NCI-H1436 (cell line): ENCODE measurements at regions not wholly inside any gene's neighbourhood (a gene's known extent, or its start where the extent isn't known, plus 50 kb on each side); places are given as distances from the start of the nearest gene placed in this dataset.

Experiments used
- DNase-seq: peaks from one replicate; lab custom pipeline; 2025; lab: John Stamatoyannopoulos, UW

DNA sequence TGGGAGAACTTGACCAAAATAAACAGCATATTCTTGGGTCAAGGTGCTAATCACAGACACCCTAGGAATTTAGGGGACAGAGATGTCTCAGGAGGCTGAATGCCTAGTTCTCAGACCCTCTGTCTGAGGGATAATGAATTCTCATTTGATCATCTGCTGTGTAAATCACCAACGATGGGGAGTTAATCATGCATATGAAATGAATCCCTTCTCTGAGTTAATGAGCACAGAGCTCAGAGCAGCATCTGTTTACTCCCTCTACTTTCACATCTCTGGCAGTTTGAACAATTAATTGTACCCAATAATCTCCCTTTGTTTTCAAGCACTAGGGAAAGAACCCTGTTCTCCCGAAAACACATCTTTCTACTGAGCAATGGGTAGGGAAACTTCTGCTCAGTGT, 129.4 kb upstream of the SRRM4 start:
- no peak for DNase-seq

DNA sequence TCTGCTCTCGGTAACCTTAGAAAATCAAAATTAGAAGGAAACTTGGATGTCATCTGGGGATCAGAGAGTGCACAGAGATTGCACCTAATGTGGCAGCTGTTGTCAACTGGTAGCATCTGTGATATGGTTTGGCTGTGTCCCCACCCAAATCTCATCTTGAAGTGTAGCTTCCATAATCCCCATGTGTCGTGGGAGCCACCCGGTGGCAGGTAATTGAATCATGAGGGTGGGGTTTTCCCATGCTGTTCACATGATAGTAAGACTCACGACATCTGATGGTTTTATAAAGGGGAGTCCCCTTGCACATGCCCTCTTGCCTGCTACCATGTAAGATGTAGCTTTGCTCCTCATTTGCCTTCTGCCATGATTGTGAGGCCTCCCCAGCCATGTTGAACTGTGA, 127.7 kb upstream of the SRRM4 start:
- no peak for DNase-seq

DNA sequence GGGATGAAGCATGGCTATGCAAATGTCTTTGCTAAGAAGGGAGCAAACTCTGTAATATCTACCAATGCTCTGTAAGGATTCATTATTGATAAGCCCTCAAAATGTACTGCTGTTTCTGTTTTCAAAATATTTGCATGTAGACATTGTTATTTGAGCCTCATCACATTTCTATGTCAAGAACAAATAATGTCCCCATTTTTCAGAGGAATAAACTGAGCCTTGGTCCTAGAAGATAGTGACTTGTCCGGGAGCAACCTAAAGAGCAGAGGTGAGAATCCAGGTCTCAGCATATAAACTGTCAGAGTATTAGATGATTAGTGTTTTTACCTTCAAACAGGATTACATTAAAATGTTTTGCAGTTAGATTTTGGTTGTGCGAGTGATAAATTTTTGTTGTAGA, 125.5 kb upstream of the SRRM4 start:
- DNase-seq = no peak

DNA sequence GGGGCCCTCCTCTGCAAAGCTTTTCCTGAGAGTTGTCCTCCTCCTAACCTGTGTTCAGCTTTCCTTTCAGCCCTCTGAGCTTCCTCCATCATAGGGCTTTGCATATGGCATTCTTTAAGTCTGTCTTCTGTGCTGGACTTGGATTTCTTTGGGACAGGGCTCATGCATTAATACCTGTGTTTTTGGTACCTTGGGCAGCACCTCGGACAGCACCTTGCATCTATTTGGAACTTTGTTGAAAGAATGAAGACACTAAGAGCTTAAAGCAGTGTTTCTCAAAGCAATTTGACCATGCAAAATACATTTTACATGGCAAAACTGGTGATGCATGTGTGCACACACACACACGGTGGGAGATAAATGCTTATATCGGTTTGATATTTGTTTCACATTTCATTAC, 115.0 kb upstream of the SRRM4 start:
- DNase-seq = no peak

DNA sequence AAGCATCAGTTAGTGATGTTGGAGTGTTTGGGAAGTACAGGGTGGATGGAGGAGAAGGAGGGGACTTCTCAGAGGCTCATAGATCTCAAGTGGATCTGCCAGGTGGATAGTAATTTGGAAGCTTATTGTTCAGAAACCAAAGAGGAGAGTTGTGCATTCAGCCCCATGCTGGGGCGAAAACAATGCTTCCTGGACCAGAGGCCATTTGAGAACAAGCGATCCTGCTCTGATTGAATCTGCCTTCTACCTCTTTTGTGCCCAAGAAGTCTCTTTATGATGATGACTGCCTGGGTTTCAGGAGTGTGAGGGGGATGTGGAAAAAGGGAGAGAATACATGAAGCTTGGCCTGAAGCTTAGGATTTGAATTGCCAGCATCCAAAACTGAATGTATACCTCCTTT, 110.8 kb upstream of the SRRM4 start:
- no peak for DNase-seq

DNA sequence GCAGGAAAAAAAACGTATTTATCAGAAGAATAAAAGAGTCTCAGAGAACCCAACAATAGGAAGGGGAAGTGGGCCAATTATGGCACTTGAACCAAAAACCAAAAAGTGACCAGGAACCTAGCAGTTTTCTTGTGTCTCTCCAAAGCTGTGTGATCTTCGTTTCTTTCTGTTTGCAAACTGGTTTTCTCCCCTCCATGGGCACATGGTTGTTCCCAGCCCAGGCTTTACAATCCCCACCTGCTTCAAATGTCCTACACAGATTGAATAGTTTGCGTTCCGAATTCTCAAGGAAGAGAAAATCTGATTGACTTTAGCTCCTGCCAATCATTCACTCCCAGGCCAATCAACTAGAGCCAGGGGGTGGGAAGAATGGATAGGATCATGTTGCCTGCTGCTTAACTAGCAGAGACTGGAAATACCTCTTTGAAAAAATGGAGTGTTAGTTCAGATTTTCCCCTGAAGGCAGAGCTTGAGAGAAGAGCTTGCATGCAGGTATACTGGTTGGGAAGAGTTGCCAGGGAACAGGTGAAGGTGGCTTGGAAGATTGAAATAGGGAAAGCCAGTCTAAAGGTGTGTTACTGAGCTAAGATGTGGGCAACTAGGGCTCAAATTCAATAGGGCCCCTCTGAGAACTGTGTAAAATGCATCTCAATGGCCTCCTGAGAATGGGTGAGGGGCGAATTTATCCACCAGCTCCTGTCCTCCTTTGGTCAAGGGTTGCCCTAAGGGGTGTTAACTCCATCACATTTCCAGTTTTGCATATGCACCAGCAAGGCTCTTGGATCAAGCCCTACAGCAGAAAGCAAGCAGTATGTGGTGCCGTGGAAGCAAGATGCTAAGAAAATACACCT, 106.4 kb upstream of the SRRM4 start:
- DNase-seq = no peak

DNA sequence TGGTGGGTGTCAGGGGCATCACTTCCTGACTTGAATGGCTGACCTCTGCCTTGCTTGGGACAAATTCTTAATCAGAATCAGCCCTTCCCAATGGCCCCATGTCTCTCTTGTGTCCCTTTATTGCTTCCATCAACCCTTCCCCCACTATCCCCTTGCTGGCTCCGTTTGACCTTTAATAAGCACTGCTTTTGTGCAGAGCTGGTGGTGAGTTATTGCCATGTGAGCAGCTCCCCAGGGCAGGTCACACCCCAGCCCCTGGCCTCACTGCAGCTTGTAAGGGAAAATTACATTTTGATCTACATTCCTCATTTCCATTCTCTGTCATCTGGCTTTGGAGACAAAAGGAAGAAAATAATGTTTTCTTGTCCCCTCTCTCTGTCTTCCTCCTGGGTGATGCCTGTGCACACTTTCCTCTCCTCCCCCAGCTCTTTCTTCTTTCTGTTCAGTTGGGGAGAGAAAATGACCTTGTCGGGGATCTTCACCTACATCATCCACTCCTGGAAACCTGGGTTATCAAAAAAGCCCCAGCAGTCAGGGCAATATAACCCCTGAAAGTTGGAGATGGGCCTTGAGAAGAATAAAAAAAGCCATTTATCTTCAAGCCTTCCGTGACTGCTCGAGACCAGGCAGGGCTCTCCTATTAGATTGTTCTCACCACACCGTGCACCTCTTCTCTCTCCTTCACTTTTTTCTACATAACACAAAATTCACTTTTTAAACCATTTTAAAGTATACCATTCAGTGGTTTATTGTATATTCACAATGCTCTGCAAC, 100.4 kb upstream of the SRRM4 start:
- DNase-seq = no peak

DNA sequence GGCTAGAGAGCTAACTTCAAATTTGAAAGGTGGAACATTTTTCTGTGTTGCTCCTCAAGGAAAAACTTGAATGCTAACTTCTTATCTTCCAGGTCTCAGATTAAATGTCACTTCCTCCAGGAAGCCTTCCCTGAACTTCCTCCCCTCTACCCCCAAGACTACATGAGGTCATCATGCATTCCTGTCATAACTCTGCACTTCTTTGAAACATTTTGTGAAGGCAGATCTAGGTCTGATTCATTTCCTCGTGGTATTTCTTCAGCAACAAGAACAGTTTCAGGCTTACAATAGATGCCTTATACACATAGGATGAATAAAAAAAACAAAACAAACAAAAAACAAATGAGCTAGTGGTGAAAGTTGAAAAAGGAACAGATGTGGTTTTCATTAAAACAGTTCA, 97.1 kb upstream of the SRRM4 start:
- DNase-seq = no peak

DNA sequence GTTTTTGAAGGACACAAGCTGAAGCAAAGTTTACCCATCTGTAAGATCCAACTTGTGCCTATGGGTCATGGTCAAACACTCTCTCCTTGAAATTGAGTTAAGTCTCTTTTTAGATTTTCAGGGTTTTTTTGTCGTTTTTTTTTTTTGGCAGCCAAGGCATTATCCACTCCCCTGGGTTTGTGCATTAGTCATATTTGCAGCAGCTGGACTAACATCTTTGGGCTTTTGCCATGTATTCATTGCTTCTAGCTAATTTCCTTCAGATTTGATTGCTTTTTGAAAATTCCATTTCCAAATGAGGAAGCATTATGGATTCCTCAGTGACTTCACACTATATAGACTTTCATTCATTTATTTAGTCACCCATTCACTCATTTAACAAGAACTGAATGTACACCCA, 80.3 kb upstream of the SRRM4 start:
- no peak for DNase-seq

DNA sequence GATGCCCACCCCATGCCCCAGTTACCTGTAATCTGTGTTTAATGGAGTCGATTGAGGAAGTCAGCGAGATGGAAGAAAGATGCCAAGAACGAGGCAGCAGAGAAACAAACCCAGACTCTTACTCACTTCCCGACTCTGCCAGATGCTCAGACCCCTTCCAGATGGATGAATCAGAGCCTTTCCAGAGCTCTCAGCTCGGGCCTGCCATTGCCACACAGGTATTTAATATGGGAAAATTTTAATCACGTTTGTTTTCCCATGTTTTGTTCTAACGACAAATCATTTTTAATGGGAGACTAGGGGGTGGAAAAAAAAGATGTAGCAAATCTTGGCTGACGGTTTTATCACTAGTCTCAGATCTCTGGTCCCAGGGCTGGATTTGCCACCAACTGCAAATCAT, 72.5 kb upstream of the SRRM4 start:
- DNase-seq = no peak

DNA sequence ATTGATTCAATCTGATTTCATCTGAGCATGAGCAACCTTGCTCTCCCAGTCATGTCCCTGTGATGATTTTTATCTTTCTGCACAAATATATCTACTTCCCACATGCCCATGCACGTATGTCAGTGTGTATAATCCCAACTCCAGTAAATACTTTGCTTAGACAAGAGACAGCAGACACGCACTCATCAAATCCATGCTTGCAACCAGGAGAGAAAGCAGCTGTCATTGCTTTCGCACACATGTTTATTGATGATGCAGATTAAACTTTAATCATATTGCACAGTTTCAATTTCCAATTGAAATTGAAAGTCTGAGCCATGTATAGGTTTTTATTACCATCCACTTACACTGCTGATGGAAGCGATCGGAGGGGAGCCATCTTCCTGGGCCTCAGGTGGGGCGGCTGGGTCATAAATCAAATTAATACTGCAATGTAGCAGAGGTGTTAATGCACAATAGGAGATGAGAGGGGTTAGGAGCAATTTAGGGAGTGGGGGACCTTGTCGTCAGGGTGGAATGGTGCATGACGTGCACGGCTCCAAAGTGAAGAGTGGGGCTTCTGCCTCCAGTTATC, 68.6 kb upstream of the SRRM4 start:
- DNase-seq = no peak

DNA sequence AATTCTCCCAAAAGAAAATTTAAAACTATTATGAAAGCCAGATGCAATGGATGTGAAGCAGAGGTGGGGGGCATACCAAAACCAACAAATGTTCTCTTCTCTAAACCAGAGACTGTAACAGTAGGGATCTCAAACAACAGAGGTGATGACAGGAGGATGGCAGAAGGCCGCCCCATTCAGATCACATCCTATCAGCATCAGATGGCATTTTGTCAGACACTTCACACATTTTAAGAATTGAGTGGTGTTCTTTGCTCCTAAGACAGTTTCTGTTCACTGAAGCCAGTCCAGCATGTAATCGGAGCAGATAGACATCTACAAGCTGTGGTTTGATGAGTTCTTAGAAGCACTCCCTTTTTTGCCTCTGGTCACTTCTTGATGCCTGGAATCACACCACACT, 59.6 kb upstream of the SRRM4 start:
- no peak for DNase-seq

DNA sequence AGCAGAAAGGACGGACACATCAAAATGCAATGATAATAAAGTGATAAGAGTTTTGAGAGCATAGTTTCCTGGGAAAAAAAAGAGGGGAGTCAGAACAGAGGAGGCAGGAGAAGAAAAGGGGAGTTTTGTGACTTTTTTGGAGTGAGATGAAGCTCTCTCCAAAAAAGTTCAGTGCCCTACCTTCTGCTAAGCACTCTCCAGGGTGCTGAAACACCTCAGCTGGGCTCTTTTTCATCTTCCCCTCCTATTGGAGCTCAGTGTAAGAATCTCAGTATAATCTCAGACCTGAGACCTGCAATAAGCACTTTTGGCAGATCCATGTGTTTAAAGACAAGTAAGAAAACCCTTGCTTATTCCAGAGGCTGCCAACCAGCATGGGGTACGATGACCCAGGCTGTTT, 58.9 kb upstream of the SRRM4 start:
- DNase-seq = no peak

DNA sequence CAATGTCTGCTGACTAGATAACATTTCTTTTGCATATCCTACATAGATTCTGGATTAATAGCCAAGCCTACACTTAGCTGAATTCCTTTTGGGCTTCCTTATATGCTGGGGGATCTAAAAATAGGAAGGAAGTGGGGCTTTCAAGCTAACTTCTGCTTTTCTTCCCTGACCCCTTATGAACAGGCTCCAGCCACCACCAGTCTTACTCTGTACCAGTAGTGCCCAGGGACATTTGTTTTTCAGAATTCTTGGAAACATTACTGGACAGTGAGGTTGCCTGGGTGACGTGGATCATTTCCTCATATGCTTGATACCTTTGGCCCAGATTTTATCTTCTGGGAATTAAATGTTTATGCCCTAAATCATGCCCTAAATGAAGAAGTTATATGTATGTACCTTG, 55.9 kb upstream of the SRRM4 start:
- no peak for DNase-seq

DNA sequence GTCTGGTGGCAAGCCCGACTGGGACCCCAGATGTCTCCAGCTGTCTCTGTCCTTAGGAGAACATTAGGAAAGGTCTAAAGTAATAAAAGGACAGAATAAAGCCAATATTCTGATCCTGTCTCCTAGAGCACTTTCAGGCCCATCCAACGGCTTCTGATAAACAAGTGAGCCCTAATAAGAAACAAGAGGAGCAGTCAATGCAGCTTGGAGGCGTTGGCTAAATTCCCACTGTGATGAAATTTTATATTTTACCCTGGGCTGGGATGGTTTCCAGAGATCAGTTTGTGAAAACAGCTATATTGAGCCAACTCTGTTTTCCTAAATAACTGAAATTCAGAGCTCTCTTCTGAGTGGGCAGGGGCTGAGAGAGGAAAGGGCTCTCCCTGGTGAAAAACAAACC, 55.5 kb upstream of the SRRM4 start:
- DNase-seq = no peak
